ENCODE measurements at regions not wholly inside any gene's neighbourhood (a gene's known extent, or its start where the extent isn't known, plus 50 kb on each side); places are given as distances from the start of the nearest gene placed in this dataset.

DNA sequence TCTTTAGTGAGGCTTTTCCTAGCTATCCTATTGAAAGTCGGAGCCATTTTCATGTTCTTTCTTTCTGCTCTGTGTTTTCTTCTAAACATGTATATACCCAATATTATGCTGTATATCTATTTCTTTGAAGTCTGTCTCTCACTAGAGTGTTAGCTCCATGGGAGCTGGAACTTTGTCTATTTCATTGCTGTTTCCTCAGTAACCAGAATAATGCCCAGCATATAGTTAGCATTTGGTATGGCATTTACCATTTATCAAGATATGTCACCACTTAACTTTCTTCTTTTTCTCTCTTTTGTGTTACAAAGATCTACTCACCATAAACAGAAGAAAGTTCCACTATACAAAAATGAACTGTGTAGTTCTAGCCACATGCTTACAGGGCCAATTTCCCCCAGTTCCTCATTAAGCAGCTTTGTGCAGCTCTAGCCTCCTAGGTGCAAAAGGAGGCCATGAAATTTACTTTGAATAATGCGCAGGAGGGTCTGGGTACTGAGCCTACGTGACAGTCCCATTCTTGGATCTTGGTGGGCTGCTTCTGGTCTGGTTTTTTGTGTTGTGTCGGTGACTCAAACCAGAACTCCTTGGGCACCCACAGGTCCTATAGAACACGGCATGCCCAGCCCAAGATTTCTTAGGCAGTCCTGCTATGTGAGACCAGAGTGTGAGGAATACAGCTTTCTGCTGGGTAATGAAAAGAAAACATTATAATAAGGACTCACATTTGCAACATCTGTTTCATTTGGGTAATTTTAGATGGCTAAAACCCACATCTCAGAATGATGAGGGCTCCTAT is 302.3 kb upstream of the IGFBP7 start:
- H3K4me3 ChIP-seq (ENCODE audit: low read length): no peak overlapping the region
- no peaks in the 10 kb centered on the region for H3K36me3 ChIP-seq (ENCODE audit: control insufficient read depth, insufficient read depth, low read length)
- H3K27me3 ChIP-seq (ENCODE audit: control insufficient read depth, insufficient read depth, low read length): no peaks in the 10 kb centered on the region
- H3K27ac ChIP-seq (ENCODE audit: low read depth, low read length): no peak overlapping the region
- H3K9ac ChIP-seq (ENCODE audit: low read length): no peak overlapping the region
- no peaks in the 10 kb centered on the region for H3K4me1 ChIP-seq (ENCODE audit: control insufficient read depth, insufficient read depth, low read length)

DNA sequence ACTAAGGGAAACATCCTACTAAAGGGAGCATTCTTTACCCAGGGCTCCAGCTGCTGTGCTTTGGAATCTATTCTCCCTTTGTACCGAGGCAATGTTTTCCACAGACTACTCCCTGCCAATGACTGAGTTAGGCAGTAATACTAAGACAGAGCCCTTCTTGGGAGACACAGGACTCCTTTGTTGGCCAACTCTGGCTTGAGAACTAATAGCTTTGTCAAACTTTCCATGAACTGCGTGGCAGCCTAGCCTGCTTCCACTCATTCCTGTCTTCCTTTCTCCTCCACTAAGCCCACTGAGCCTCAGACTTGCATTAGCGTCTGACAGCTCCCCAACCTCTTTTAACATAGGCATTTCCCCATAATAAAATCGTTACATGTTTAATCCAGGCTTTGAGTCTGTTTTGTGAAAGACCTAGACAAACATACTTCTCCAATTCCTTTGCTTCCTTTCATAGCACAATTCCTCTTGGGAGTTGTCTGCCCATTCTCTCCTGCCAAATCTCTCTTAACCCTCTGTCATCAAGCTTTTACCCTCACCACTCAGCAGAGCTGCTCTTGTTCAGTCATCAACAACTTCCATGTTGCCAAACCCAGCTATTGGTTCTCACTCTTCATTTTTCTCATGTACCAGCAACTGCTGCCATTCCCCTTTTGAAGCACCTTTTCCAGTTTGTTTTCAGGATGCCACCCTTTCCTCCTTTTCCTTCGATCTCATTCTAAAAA is 300.3 kb upstream of the IGFBP7 start:
- Histone ChIP-seq H3K36me3 (ENCODE audit: control insufficient read depth, insufficient read depth, low read length) (no peaks in the 10 kb centered on the region), H3K4me3 (ENCODE audit: low read length) (no peak overlapping the region), H3K9ac (ENCODE audit: low read length) (no peak overlapping the region), H3K4me1 (ENCODE audit: control insufficient read depth, insufficient read depth, low read length) (no peaks in the 10 kb centered on the region), H3K27me3 (ENCODE audit: control insufficient read depth, insufficient read depth, low read length) (no peaks in the 10 kb centered on the region), H3K27ac (ENCODE audit: low read depth, low read length) (peak overlapping the region; percentile 36)

GRCh38 chr4:57405359-57405758 is 295.2 kb upstream of the IGFBP7 start:
- Histone ChIP-seq H3K4me1 (ENCODE audit: control insufficient read depth, insufficient read depth, low read length) (no peaks in the 10 kb centered on the region), H3K9ac (ENCODE audit: low read length) (no peak overlapping the region), H3K27me3 (ENCODE audit: control insufficient read depth, insufficient read depth, low read length) (no peaks in the 10 kb centered on the region), H3K27ac (ENCODE audit: low read depth, low read length) (no peak overlapping the region), H3K4me3 (ENCODE audit: low read length) (no peak overlapping the region), H3K36me3 (ENCODE audit: control insufficient read depth, insufficient read depth, low read length) (no peaks in the 10 kb centered on the region)

DNA sequence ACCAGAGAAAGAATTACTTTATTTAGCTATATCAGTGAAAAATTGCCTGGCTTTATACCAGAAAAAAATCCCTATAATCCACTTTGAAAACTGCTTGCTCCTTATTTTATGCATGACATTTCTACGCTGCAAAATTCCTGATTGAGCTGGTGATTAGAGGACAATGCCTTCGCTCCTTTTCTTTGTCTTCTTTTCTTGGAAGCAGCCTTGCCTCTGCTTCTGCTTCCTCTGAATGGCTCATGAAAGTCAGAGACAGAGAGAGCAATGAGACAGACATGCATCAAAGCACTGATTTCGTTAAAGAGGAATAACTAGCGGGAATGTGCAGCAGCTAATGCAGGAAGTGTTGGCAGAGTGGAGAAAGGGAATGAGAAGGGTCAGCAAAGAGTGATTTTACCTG is 294.3 kb upstream of the IGFBP7 start:
- H3K4me1 ChIP-seq (ENCODE audit: control insufficient read depth, insufficient read depth, low read length): no peaks in the 10 kb centered on the region
- H3K4me3 ChIP-seq (ENCODE audit: low read length): no peak overlapping the region
- no peaks in the 10 kb centered on the region for H3K27me3 ChIP-seq (ENCODE audit: control insufficient read depth, insufficient read depth, low read length)
- no peak overlapping the region for H3K27ac ChIP-seq (ENCODE audit: low read depth, low read length)
- no peak overlapping the region for H3K9ac ChIP-seq (ENCODE audit: low read length)
- H3K36me3 ChIP-seq (ENCODE audit: control insufficient read depth, insufficient read depth, low read length): no peaks in the 10 kb centered on the region

DNA sequence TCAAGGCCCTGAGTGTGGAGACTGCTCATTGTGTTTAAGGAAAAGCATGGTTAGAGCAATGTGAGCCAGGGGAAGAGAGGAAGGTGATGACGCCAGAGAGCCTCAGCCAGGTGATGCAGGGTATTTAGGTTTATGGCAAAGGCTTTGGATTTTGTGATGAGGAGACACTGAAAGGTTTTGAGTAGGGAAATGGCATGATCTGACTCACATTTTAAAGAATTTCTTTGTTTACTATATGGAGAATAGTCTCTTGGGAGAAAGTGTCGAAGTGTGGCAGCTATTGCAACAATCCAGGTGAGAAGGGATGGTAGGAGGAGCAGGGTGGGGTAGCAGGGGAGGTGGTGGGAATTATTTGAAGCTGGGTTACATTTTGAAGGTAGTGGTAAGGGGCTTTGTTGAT is 293.4 kb upstream of the IGFBP7 start:
- no peaks in the 10 kb centered on the region for H3K4me1 ChIP-seq (ENCODE audit: control insufficient read depth, insufficient read depth, low read length)
- no peak overlapping the region for H3K4me3 ChIP-seq (ENCODE audit: low read length)
- no peaks in the 10 kb centered on the region for H3K27me3 ChIP-seq (ENCODE audit: control insufficient read depth, insufficient read depth, low read length)
- no peak overlapping the region for H3K27ac ChIP-seq (ENCODE audit: low read depth, low read length)
- no peak overlapping the region for H3K9ac ChIP-seq (ENCODE audit: low read length)
- no peaks in the 10 kb centered on the region for H3K36me3 ChIP-seq (ENCODE audit: control insufficient read depth, insufficient read depth, low read length)

GRCh38 chr4:57401586-57401985 is 291.4 kb upstream of the IGFBP7 start:
- H3K27me3 ChIP-seq (ENCODE audit: control insufficient read depth, insufficient read depth, low read length): no peaks in the 10 kb centered on the region
- no peak overlapping the region for H3K4me3 ChIP-seq (ENCODE audit: low read length)
- no peaks in the 10 kb centered on the region for H3K36me3 ChIP-seq (ENCODE audit: control insufficient read depth, insufficient read depth, low read length)
- no peak overlapping the region for H3K27ac ChIP-seq (ENCODE audit: low read depth, low read length)
- H3K4me1 ChIP-seq (ENCODE audit: control insufficient read depth, insufficient read depth, low read length): no peaks in the 10 kb centered on the region
- H3K9ac ChIP-seq (ENCODE audit: low read length): no peak overlapping the region

DNA sequence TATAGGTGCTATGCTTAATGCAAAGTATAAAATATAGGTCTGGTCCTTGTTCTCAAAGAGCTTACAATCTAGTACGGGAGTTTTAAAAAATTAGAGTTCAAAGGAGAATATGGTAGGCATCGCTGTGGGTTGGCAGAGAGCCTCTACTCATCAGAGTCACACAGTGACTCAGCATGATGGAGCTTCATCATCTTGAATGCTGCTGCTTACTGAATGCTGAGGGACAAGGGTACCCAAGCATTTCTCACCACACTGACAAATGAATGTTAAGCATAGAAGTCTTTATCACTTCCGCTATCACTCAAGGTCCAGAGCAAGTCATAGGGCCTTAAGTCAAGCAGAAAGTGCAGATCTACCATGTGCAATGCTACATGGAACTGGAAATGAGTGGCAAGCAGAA is 268.6 kb upstream of the IGFBP7 start:
- H3K9ac ChIP-seq (ENCODE audit: low read length): no peak overlapping the region
- H3K4me1 ChIP-seq (ENCODE audit: control insufficient read depth, insufficient read depth, low read length): no peaks in the 10 kb centered on the region
- H3K36me3 ChIP-seq (ENCODE audit: control insufficient read depth, insufficient read depth, low read length): no peaks in the 10 kb centered on the region
- H3K4me3 ChIP-seq (ENCODE audit: low read length): no peak overlapping the region
- H3K27me3 ChIP-seq (ENCODE audit: control insufficient read depth, insufficient read depth, low read length): no peaks in the 10 kb centered on the region
- H3K27ac ChIP-seq (ENCODE audit: low read depth, low read length): no peak overlapping the region

DNA sequence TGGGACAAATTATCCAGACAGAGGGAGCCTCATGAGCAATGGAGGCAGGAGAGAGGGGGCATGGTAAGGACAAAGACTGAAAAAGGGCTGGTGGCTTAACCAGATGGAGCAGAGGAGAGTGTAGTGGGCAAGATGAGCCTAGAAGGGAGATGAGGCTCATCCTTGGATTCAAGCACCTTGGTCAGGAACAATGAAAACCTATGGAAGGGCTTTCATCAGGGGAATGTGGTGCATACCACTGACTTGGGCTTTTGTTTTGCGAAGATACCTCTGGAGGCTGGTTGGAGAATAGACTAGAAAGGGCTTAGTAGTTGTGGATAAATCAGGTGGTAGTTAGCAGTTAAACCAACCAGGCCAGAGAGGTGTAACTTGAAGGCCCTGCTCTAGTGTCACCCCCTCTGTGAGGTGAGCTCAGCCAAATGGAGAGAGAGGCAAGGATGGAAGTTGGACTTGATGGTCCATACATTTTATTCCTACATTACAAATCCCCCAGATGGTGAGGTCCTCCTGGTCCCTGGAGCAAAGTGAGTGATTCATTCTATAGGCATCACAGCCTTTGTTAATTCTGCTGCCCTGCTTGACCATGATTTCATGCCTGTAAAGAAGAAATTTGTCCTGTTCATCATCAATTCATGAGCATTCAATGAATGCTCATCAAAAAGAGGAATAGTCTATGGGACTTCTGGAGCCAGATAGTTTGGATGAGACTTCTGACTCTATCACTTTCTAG is 264.8 kb upstream of the IGFBP7 start:
- H3K4me3 ChIP-seq (ENCODE audit: low read length): no peak overlapping the region
- H3K27ac ChIP-seq (ENCODE audit: low read depth, low read length): no peak overlapping the region
- no peaks in the 10 kb centered on the region for H3K36me3 ChIP-seq (ENCODE audit: control insufficient read depth, insufficient read depth, low read length)
- H3K9ac ChIP-seq (ENCODE audit: low read length): no peak overlapping the region
- no peaks in the 10 kb centered on the region for H3K4me1 ChIP-seq (ENCODE audit: control insufficient read depth, insufficient read depth, low read length)
- no peaks in the 10 kb centered on the region for H3K27me3 ChIP-seq (ENCODE audit: control insufficient read depth, insufficient read depth, low read length)

DNA sequence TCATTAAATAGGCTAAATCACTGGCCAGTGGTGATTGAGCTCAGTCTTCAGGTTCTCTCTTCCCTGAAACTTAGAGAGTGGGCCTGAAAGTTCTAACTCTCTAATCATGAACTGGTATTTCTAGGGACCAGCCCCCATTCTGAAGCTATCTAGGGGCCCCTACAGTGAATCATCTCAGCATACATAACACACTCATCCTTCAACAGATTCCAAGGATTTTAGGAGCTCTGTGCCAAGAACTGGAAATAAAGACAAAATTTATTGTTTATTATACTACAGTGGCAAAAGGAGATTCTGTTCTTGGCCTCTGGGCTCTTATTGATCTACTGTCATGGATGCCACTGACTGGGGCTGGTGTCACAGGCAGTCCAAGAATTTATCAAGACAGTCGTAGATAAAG is 263.8 kb upstream of the IGFBP7 start:
- H3K4me1 ChIP-seq (ENCODE audit: control insufficient read depth, insufficient read depth, low read length): no peaks in the 10 kb centered on the region
- no peak overlapping the region for H3K4me3 ChIP-seq (ENCODE audit: low read length)
- no peak overlapping the region for H3K9ac ChIP-seq (ENCODE audit: low read length)
- no peaks in the 10 kb centered on the region for H3K36me3 ChIP-seq (ENCODE audit: control insufficient read depth, insufficient read depth, low read length)
- H3K27ac ChIP-seq (ENCODE audit: low read depth, low read length): no peak overlapping the region
- H3K27me3 ChIP-seq (ENCODE audit: control insufficient read depth, insufficient read depth, low read length): no peaks in the 10 kb centered on the region

- Histone ChIP-seq H3K9ac (ENCODE audit: low read length) (no peak overlapping the region), H3K4me3 (ENCODE audit: low read length) (no peak overlapping the region), H3K27me3 (ENCODE audit: control insufficient read depth, insufficient read depth, low read length) (no peaks in the 10 kb centered on the region), H3K4me1 (ENCODE audit: control insufficient read depth, insufficient read depth, low read length) (no peaks in the 10 kb centered on the region), H3K27ac (ENCODE audit: low read depth, low read length) (no peak overlapping the region), H3K36me3 (ENCODE audit: control insufficient read depth, insufficient read depth, low read length) (no peaks in the 10 kb centered on the region)
These were observed 261.5 kb upstream of the IGFBP7 start for GRCh38 chr4:57371671-57372070.

GRCh38 chr4:57370691-57371090 is 260.5 kb upstream of the IGFBP7 start:
- no peaks in the 10 kb centered on the region for H3K4me1 ChIP-seq (ENCODE audit: control insufficient read depth, insufficient read depth, low read length)
- H3K36me3 ChIP-seq (ENCODE audit: control insufficient read depth, insufficient read depth, low read length): no peaks in the 10 kb centered on the region
- H3K27me3 ChIP-seq (ENCODE audit: control insufficient read depth, insufficient read depth, low read length): no peaks in the 10 kb centered on the region
- no peak overlapping the region for H3K4me3 ChIP-seq (ENCODE audit: low read length)
- H3K9ac ChIP-seq (ENCODE audit: low read length): no peak overlapping the region
- no peak overlapping the region for H3K27ac ChIP-seq (ENCODE audit: low read depth, low read length)

DNA sequence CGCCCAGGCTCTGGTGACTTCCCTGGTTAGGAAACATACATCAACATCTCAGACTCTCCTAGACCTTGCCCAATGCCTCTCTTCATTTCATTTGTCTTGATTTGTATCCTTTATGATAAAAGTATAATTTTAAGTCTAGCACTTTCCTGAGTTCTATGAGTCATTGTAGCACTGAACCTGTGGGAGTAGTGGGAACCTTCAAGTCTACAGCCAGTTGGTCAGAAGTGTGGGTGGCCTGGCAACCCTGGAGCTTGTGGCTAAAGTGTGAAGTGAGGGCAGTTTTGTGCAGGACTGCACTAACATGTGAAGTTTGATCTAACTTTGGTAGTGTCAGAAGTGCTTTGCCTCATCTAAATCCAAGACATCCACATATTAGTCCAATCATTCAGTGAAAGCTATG is 259.3 kb upstream of the IGFBP7 start:
- Histone ChIP-seq H3K27ac (ENCODE audit: low read depth, low read length) (no peak overlapping the region), H3K9ac (ENCODE audit: low read length) (no peak overlapping the region), H3K27me3 (ENCODE audit: control insufficient read depth, insufficient read depth, low read length) (no peaks in the 10 kb centered on the region), H3K4me1 (ENCODE audit: control insufficient read depth, insufficient read depth, low read length) (no peaks in the 10 kb centered on the region), H3K36me3 (ENCODE audit: control insufficient read depth, insufficient read depth, low read length) (no peaks in the 10 kb centered on the region), H3K4me3 (ENCODE audit: low read length) (no peak overlapping the region)

Measured in rectal smooth muscle tissue (tissue), 1 donor.